Prostate gland (tissue), 2 donors: ENCODE measurements at regions not wholly inside any gene's neighbourhood (a gene's known extent, or its start where the extent isn't known, plus 50 kb on each side); places are given as distances from the start of the nearest gene placed in this dataset.

Source experiments
- CTCF ChIP-seq, 4 experiments: fragments of 200-600 bp in 2 of 4; fragments of 450-650 bp in 2 of 4; sonication (generic) in 2 of 4; IDR thresholded peaks; 1 replicate in 3 of 4; 2 replicates in 1 of 4; pipeline ENCODE4 v1.5.1; 2016 to 2019; ENCODE audit warnings: antibody characterized with exemption in 4 of 4, mild to moderate bottlenecking in 2 of 4, moderate library complexity in 2 of 4
- POLR2A ChIP-seq: fragments of 450-650 bp; IDR thresholded peaks from one replicate; pipeline ENCODE4 v1.6.1; 2016; ENCODE audit warnings: antibody characterized with exemption, mild to moderate bottlenecking
- POLR2AphosphoS5 ChIP-seq: sonication (generic); formaldehyde crosslinking; IDR thresholded peaks from one replicate; pipeline ENCODE4 v1.6.1; 2017; ENCODE audit warnings: antibody characterized with exemption

GRCh38 chr18:37778417-37779165 is 213.0 kb upstream of the CELF4 start:
- TF ChIP-seq POLR2AphosphoS5 = no peak
- TF ChIP-seq CTCF (IDR thresholded peaks at IDR 0.05) = peak; percentile 49 to 64 (median 58)
- TF ChIP-seq POLR2A = no peak
